HepG2 (cell line): ENCODE measurements at regions not wholly inside any gene's neighbourhood (a gene's known extent, or its start where the extent isn't known, plus 50 kb on each side); places are given as distances from the start of the nearest gene placed in this dataset.

Experiments used
- ATAC-seq: fragments of 200-7000 bp; cut with Tn5 transposase; 3 replicates; pipeline ENCODE4 v1.9.1; 2020; ENCODE audit warnings: mild to moderate bottlenecking, moderate library complexity
- BruUV-seq: library from RNA; stranded (reverse); fragments of 400-500 nt; replicated peaks from 2 replicates; lab custom pipeline; 2021; lab: Mats Ljungman, UMichigan
- CTCF ChIA-PET: fragments of 300-600 bp; formaldehyde crosslinking; extraction: SDS; loops from one replicate; lab custom pipeline; 2021; ENCODE audit warnings: low total read pairs, inconsistent platforms, low intra/inter-chr PET ratio; lab: Yijun Ruan, JAX
- POLR2A ChIA-PET: fragments of 350-600 bp; sonication (Branson Sonifier 250); formaldehyde crosslinking; loops from one replicate; lab custom pipeline; 2020; ENCODE audit warnings: antibody characterized with exemption, inconsistent platforms; lab: Yijun Ruan, JAX
- DNase-seq: peaks from one replicate; pipeline ENCODE4 v3.0.0-alpha.2; 2015; ENCODE audit warnings: low spot score
- FAIRE-seq: peaks from 3 replicates; lab custom pipeline; 2011; peaks lifted over from hg19 to GRCh38; lab: Jason Lieb, UNC
- H2AFZ ChIP-seq: one replicate; pipeline ENCODE4 v1.6.1; 2011; ENCODE audit warnings: low read length, inconsistent platforms
- H3K27ac ChIP-seq: fragments of 300-600 bp; 3 replicates; pipeline ENCODE4 v1.8.0; 2011; ENCODE audit warnings: mixed run types, mild to moderate bottlenecking, mixed read lengths, low read length, inconsistent platforms; ENCODE audit not compliant: insufficient read depth; ENCODE audit errors: extremely low read length
- H3K27me3 ChIP-seq, 2 experiments: fragments of 200-600 bp in 1 of 2; 2 replicates in 1 of 2; 3 replicates in 1 of 2; pipeline versions ENCODE4 v1.6.0 to v1.8.0; 2011; ENCODE audit warnings: low read length in 2 of 2, mild to moderate bottlenecking in 2 of 2, moderate library complexity in 2 of 2, inconsistent platforms in 1 of 2; ENCODE audit not compliant: insufficient read depth in 2 of 2, control insufficient read depth in 1 of 2
- H3K36me3 ChIP-seq, 2 experiments: fragments of 200-600 bp in 1 of 2; replicated peaks in 1 of 2; 2 replicates in 1 of 2; 3 replicates in 1 of 2; pipeline versions ENCODE4 v1.5.1 to v1.8.0; 2011; ENCODE audit warnings: low read length in 2 of 2, inconsistent platforms in 1 of 2; ENCODE audit not compliant: insufficient read depth in 2 of 2, control insufficient read depth in 1 of 2
- H3K4me1 ChIP-seq: 2 replicates; pipeline ENCODE4 v1.5.1; 2012; ENCODE audit warnings: low read length, inconsistent platforms; ENCODE audit not compliant: insufficient read depth
- H3K4me2 ChIP-seq: 2 replicates; pipeline ENCODE4 v1.6.0; 2011; ENCODE audit warnings: low read depth, low read length, inconsistent platforms
- H3K4me3 ChIP-seq, 3 experiments: fragments of 200-600 bp in 1 of 3; sonication (generic), shearing (Covaris generic) in 1 of 3; replicated peaks in 1 of 3; 2 replicates each; pipeline ENCODE4 v1.5.1; 2011 to 2016; ENCODE audit warnings: low read length in 3 of 3, inconsistent platforms in 2 of 3, low read depth in 2 of 3, mild to moderate bottlenecking in 2 of 3, control low read depth in 1 of 3, mixed read lengths in 1 of 3; ENCODE audit not compliant: insufficient read depth in 1 of 3
- H3K79me2 ChIP-seq: one replicate; pipeline ENCODE4 v1.6.1; 2011; ENCODE audit warnings: low read length, inconsistent platforms; ENCODE audit not compliant: insufficient read depth
- H3K9ac ChIP-seq: 2 replicates; pipeline ENCODE4 v1.6.0; 2011; ENCODE audit warnings: mild to moderate bottlenecking, low read depth, low read length, inconsistent platforms; ENCODE audit not compliant: insufficient read depth
- H3K9me3 ChIP-seq: 2 replicates; pipeline ENCODE4 v1.5.1; 2012; ENCODE audit warnings: mild to moderate bottlenecking, low read length
- H4K20me1 ChIP-seq: 2 replicates; pipeline ENCODE4 v1.6.0; 2011; ENCODE audit warnings: inconsistent platforms, mild to moderate bottlenecking, low read length, moderate library complexity; ENCODE audit not compliant: insufficient read depth
- AHDC1 ChIP-seq: sonication (generic); formaldehyde crosslinking; IDR thresholded peaks from 2 replicates; pipeline ENCODE4 v1.5.1; 2020; ENCODE audit warnings: mild to moderate bottlenecking, missing genetic modification reagents, borderline replicate concordance
- FOXJ3 ChIP-seq: sonication (generic); formaldehyde crosslinking; IDR thresholded peaks from 2 replicates; pipeline ENCODE4 v1.4.0; 2020; ENCODE audit warnings: missing genetic modification reagents, mild to moderate bottlenecking, borderline replicate concordance
- HMG20A ChIP-seq: IDR thresholded peaks from 2 replicates; pipeline ENCODE4 v1.6.1; 2016; ENCODE audit warnings: borderline replicate concordance
- KIAA2018 ChIP-seq: sonication (generic); formaldehyde crosslinking; IDR thresholded peaks from 2 replicates; pipeline ENCODE4 v1.5.0; 2020; ENCODE audit warnings: mild to moderate bottlenecking, missing genetic modification reagents, borderline replicate concordance
- RERE ChIP-seq: IDR thresholded peaks from 2 replicates; pipeline ENCODE4 v1.6.1; 2016; ENCODE audit warnings: low read depth, missing genetic modification reagents, missing compliant biosample characterization
- WGBS: methylation state at CpG from one replicate; pipeline ENCODE4 v1.1.6; 2017; ENCODE audit warnings: low lambda C conversion rate; 5-methylcytosine and 5-hydroxymethylcytosine counted together
- in situ Hi-C: cut with HindIII; loops from 2 replicates; pipeline ENCODE4 v1.10.0; 2017; ENCODE audit warnings: low pct_unique_long_range_greater_than_20kb; ENCODE audit not compliant: extremely low pct_ligation_motif_present
- intact Hi-C: fragments of 100-400 bp; cut with micrococcal nuclease; formaldehyde crosslinking; loops from one replicate; pipeline ENCODE4 v1.10.0; 2022; ENCODE audit not compliant: unreplicated experiment

GRCh38 chr12:83932011-83932410 is 980.6 kb downstream of the SLC6A15 start:
- no peak for ATAC-seq
- no peaks in the 10 kb centered on the region for H3K36me3 ChIP-seq
- no peaks in the 10 kb centered on the region for H3K79me2 ChIP-seq
- no peaks in the 10 kb centered on the region for H3K9me3 ChIP-seq
- no peaks in the 10 kb centered on the region for H4K20me1 ChIP-seq
- ChIA-PET CTCF (no interaction called here), POLR2A (no interaction called here)
- no peaks in the 10 kb centered on the region for H3K27me3 ChIP-seq
- H3K4me1 ChIP-seq = no peaks in the 10 kb centered on the region
- H3K27ac ChIP-seq = no peak overlapping the region
- no peak overlapping the region for H3K4me2 ChIP-seq
- intact Hi-C loops (no loop called here), in situ Hi-C loops (no loop called here)
- DNase-seq = no peak
- no peak overlapping the region for H3K4me3 ChIP-seq
- no peak overlapping the region for H2AFZ ChIP-seq
- FAIRE-seq = no peak
- H3K9ac ChIP-seq = no peak overlapping the region
- no TSS peak for BruUV-seq
- 3% methylated on average over 4 of the region's 4 CpGs for WGBS
- TF ChIP-seq HMG20A (no peak), RERE (CRISPR knock-in tag) (no peak), AHDC1 (CRISPR knock-in tag) (no peak), FOXJ3 (CRISPR knock-in tag) (no peak), KIAA2018 (CRISPR knock-in tag) (no peak)
